H1 (cell line): ENCODE measurements at regions not wholly inside any gene's neighbourhood (a gene's known extent, or its start where the extent isn't known, plus 50 kb on each side); places are given as distances from the start of the nearest gene placed in this dataset.

ENCODE experiments used
- CTCF ChIA-PET: fragments of 300-600 bp; sonication (Branson Sonifier 250); formaldehyde crosslinking; loops from one replicate; lab custom pipeline; 2021; ENCODE audit not compliant: partially characterized antibody; lab: Charles Lee
- POLR2A ChIA-PET: fragments of 300-600 bp; sonication (Branson Sonifier 250); formaldehyde crosslinking; loops from one replicate; lab custom pipeline; 2021; ENCODE audit warnings: inconsistent platforms; ENCODE audit not compliant: partially characterized antibody; lab: Charles Lee
- DNase-seq, 2 experiments: peaks; one replicate each; pipeline versions ENCODE4 v3.0.0 to v3.0.0-alpha.2; 2010 to 2022; ENCODE audit warnings: low spot score in 2 of 2, low read depth in 1 of 2, mixed read lengths in 1 of 2
- FAIRE-seq: peaks from 2 replicates; lab custom pipeline; 2011; peaks lifted over from hg19 to GRCh38; lab: Jason Lieb, UNC
- H2AFZ ChIP-seq: 2 replicates; pipeline ENCODE4 v1.8.1; 2012; ENCODE audit warnings: low read length, inconsistent platforms
- H2AK5ac ChIP-seq: 2 replicates; pipeline ENCODE4 v1.6.1; 2013; ENCODE audit warnings: low read depth, low read length
- H2BK120ac ChIP-seq: replicated peaks from 2 replicates; pipeline ENCODE3; 2013; ENCODE audit warnings: low read depth, low read length, inconsistent platforms
- H2BK12ac ChIP-seq: 2 replicates; pipeline ENCODE4 v1.6.1; 2013; ENCODE audit warnings: low read depth, low read length
- H2BK15ac ChIP-seq: 2 replicates; pipeline ENCODE4 v1.6.1; 2013; ENCODE audit warnings: low read length
- H2BK20ac ChIP-seq: 2 replicates; pipeline ENCODE4 v1.6.1; 2013; ENCODE audit warnings: low read length
- H2BK5ac ChIP-seq: 2 replicates; pipeline ENCODE4 v1.6.1; 2013; ENCODE audit warnings: low read depth, low read length
- H3K14ac ChIP-seq: 2 replicates; pipeline ENCODE4 v1.6.1; 2013; ENCODE audit warnings: inconsistent platforms; ENCODE audit not compliant: insufficient read length
- H3K18ac ChIP-seq: 2 replicates; pipeline ENCODE4 v1.6.1; 2013; ENCODE audit warnings: low read length; ENCODE audit errors: extremely low read depth
- H3K23ac ChIP-seq: 2 replicates; pipeline ENCODE4 v1.6.1; 2013; ENCODE audit warnings: inconsistent platforms; ENCODE audit not compliant: insufficient read length
- H3K23me2 ChIP-seq: 2 replicates; pipeline ENCODE4 v1.6.1; 2013; ENCODE audit warnings: low read depth, low read length
- H3K27ac ChIP-seq: 2 replicates; pipeline ENCODE4 v1.6.1; 2011; ENCODE audit warnings: low read depth, low read length, inconsistent platforms
- H3K27me3 ChIP-seq, 4 experiments: replicated peaks in 1 of 4; 1 replicate in 1 of 4; 2 replicates in 3 of 4; pipeline versions ENCODE4 v1.6.1 to v1.8.1; 2011 to 2013; ENCODE audit warnings: low read length in 3 of 4, mild to moderate bottlenecking in 3 of 4, inconsistent platforms in 2 of 4, mixed read lengths in 2 of 4, moderate library complexity in 1 of 4; ENCODE audit not compliant: control insufficient read depth in 3 of 4, insufficient read depth in 3 of 4; ENCODE audit errors: extremely low read depth in 1 of 4
- H3K36me3 ChIP-seq, 4 experiments: 2 replicates each; pipeline versions ENCODE4 v1.6.1 to v1.8.1; 2011 to 2013; ENCODE audit warnings: mild to moderate bottlenecking in 4 of 4, low read length in 3 of 4, moderate library complexity in 2 of 4, control low read depth in 1 of 4, inconsistent platforms in 1 of 4; ENCODE audit not compliant: insufficient read depth in 4 of 4, control insufficient read depth in 2 of 4
- H3K4ac ChIP-seq: replicated peaks from 2 replicates; pipeline ENCODE3; 2013; ENCODE audit warnings: low read length, low read depth, mixed read lengths, inconsistent platforms; ENCODE audit not compliant: insufficient read length
- H3K4me1 ChIP-seq, 4 experiments: replicated peaks in 1 of 4; 1 replicate in 1 of 4; 2 replicates in 3 of 4; pipeline versions ENCODE4 v1.6.1 to v1.8.1; 2011 to 2013; ENCODE audit warnings: low read length in 3 of 4, inconsistent platforms in 2 of 4, mixed read lengths in 1 of 4; ENCODE audit not compliant: insufficient read depth in 4 of 4, control insufficient read depth in 3 of 4
- H3K4me2 ChIP-seq, 2 experiments: 2 replicates each; pipeline versions ENCODE4 v1.6.1 to v1.8.1; 2011 to 2013; ENCODE audit warnings: low read depth in 2 of 2, low read length in 2 of 2, control low read depth in 1 of 2, inconsistent platforms in 1 of 2, mild to moderate bottlenecking in 1 of 2; ENCODE audit not compliant: insufficient read depth in 1 of 2
- H3K4me3 ChIP-seq, 4 experiments: fragments of 200-600, 300-600 bp in 1 of 4; sonication (generic), shearing (Covaris generic), sonication (Bioruptor Twin) in 1 of 4; 2 replicates each; pipeline versions ENCODE4 v1.5.1 to v1.8.1; 2011 to 2016; ENCODE audit warnings: low read length in 4 of 4, low read depth in 3 of 4, control low read depth in 2 of 4, inconsistent platforms in 2 of 4, mild to moderate bottlenecking in 2 of 4, mixed read lengths in 1 of 4, moderate library complexity in 1 of 4; ENCODE audit not compliant: insufficient read depth in 2 of 4; ENCODE audit errors: extremely low read depth in 1 of 4
- H3K56ac ChIP-seq: replicated peaks from 2 replicates; pipeline ENCODE3; 2013; ENCODE audit warnings: low read depth, mild to moderate bottlenecking, mixed read lengths, low read length, inconsistent platforms; ENCODE audit not compliant: insufficient read length
- H3K79me1 ChIP-seq: 2 replicates; pipeline ENCODE4 v1.6.1; 2013; ENCODE audit warnings: low read depth, low read length, control low read depth
- H3K79me2 ChIP-seq, 2 experiments: 2 replicates each; pipeline versions ENCODE4 v1.6.1 to v1.8.1; 2012 to 2013; ENCODE audit warnings: low read length in 2 of 2, mild to moderate bottlenecking in 2 of 2, inconsistent platforms in 1 of 2; ENCODE audit not compliant: insufficient read depth in 2 of 2, control insufficient read depth in 1 of 2
- H3K9ac ChIP-seq, 4 experiments: replicated peaks in 1 of 4; 1 replicate in 1 of 4; 2 replicates in 3 of 4; pipeline versions ENCODE4 v1.6.1 to v1.8.1; 2011 to 2013; ENCODE audit warnings: low read depth in 3 of 4, low read length in 3 of 4, control low read depth in 2 of 4, mild to moderate bottlenecking in 2 of 4, moderate library complexity in 2 of 4, inconsistent platforms in 1 of 4; ENCODE audit errors: extremely low read depth in 1 of 4
- H3K9me3 ChIP-seq, 2 experiments: 2 replicates each; pipeline versions ENCODE4 v1.6.1 to v1.8.1; 2012 to 2013; ENCODE audit warnings: mild to moderate bottlenecking in 2 of 2, moderate library complexity in 2 of 2, control low read depth in 1 of 2, inconsistent platforms in 1 of 2, low read depth in 1 of 2, low read length in 1 of 2, mixed read lengths in 1 of 2; ENCODE audit not compliant: insufficient read depth in 2 of 2
- H4K20me1 ChIP-seq, 2 experiments: replicated peaks in 1 of 2; 2 replicates each; pipeline versions ENCODE3 to v1.8.1; 2011 to 2013; ENCODE audit warnings: inconsistent platforms in 2 of 2, low read length in 2 of 2, mild to moderate bottlenecking in 1 of 2; ENCODE audit not compliant: insufficient read depth in 2 of 2, control insufficient read depth in 1 of 2
- H4K5ac ChIP-seq: 2 replicates; pipeline ENCODE4 v1.6.1; 2013; ENCODE audit warnings: low read length, low read depth, mixed read lengths, inconsistent platforms; ENCODE audit not compliant: insufficient read length
- H4K8ac ChIP-seq: 2 replicates; pipeline ENCODE4 v1.8.0; 2013; ENCODE audit warnings: mild to moderate bottlenecking, moderate library complexity, low read length, inconsistent platforms; ENCODE audit not compliant: insufficient read depth; ENCODE audit errors: extremely low read depth
- H4K91ac ChIP-seq: replicated peaks from 2 replicates; pipeline ENCODE3; 2013; ENCODE audit warnings: low read length, mixed read lengths, inconsistent platforms; ENCODE audit not compliant: insufficient read length
- ASH2L ChIP-seq: fragments of 200-600, 300-600 bp; sonication (generic); IDR thresholded peaks from one replicate; pipeline ENCODE4 v1.7.1; 2017; ENCODE audit warnings: low read length
- BACH1 ChIP-seq: IDR thresholded peaks from 2 replicates; pipeline ENCODE4 v1.6.1; 2012; ENCODE audit warnings: low read length, improper control_type of control experiment
- EP300 ChIP-seq, 2 experiments: IDR thresholded peaks; 1 replicate in 1 of 2; 2 replicates in 1 of 2; pipeline ENCODE4 v1.6.1; 2011 to 2012; ENCODE audit warnings: low read depth in 2 of 2, low read length in 2 of 2, mild to moderate bottlenecking in 2 of 2, borderline replicate concordance in 1 of 2, inconsistent platforms in 1 of 2, moderate library complexity in 1 of 2
- HDAC6 ChIP-seq: IDR thresholded peaks from one replicate; pipeline ENCODE4 v1.7.1; 2012; ENCODE audit warnings: low read depth, mild to moderate bottlenecking, inconsistent platforms, low read length, moderate library complexity
- KDM1A ChIP-seq: fragments of 200-600, 300-600 bp; sonication (generic); IDR thresholded peaks from 2 replicates; pipeline ENCODE4 v1.7.1; 2016; ENCODE audit warnings: mild to moderate bottlenecking, low read length, borderline replicate concordance
- SP1 ChIP-seq: IDR thresholded peaks from 2 replicates; pipeline ENCODE4 v1.6.1; 2011; ENCODE audit warnings: low read depth, low read length
- SUZ12 ChIP-seq: fragments of 200-600 bp; sonication (generic); IDR thresholded peaks from 2 replicates; pipeline ENCODE4 v1.6.1; 2012; ENCODE audit warnings: mild to moderate bottlenecking, inconsistent platforms, low read length, moderate library complexity, mixed read lengths
- WGBS, 2 experiments: shearing (Covaris generic) in 1 of 2; methylation state at CpG; one replicate each; pipeline versions ENCODE4 v1.1.6 to v1.1.7; 2013 to 2015; ENCODE audit warnings: low lambda C conversion rate in 2 of 2, mixed read lengths in 2 of 2, inconsistent platforms in 1 of 2, low coverage in 1 of 2, missing lambda C conversion rate in 1 of 2; ENCODE audit not compliant: insufficient replicate concordance in 2 of 2, insufficient coverage in 1 of 2, insufficient read length in 1 of 2; ENCODE audit errors: extremely low coverage in 1 of 2, missing lambda C conversion rate in 1 of 2; 5-methylcytosine and 5-hydroxymethylcytosine counted together

- Histone ChIP-seq H3K4me3 (no peak overlapping the region), H3K79me1 (no peaks in the 10 kb centered on the region), H4K5ac (no peak overlapping the region), H3K56ac (no peak overlapping the region), H2BK12ac (no peak overlapping the region), H2AK5ac (no peak overlapping the region), H3K23me2 (no peaks in the 10 kb centered on the region), H4K8ac (no peak overlapping the region; the same call in 1 of the 2 replicates), H3K36me3 (no peaks in the 10 kb centered on the region), H3K9me3 (no peaks in the 10 kb centered on the region; a peak in 1 of 4 replicates), H2BK15ac (no peak overlapping the region), H3K18ac (no peak overlapping the region), H3K23ac (no peak overlapping the region), H3K4ac (no peak overlapping the region), H2BK120ac (no peak overlapping the region), H3K27me3 (no peaks in the 10 kb centered on the region; a peak in 1 of 7 replicates), H3K27ac (no peak overlapping the region), H3K14ac (no peak overlapping the region), H2BK20ac (no peak overlapping the region), H4K20me1 (no peaks in the 10 kb centered on the region), H2AFZ (no peak overlapping the region), H3K4me1 (no peaks in the 10 kb centered on the region), H4K91ac (no peak overlapping the region), H2BK5ac (no peak overlapping the region), H3K79me2 (no peaks in the 10 kb centered on the region), H3K9ac (no peak overlapping the region), H3K4me2 (no peak overlapping the region)
- TF ChIP-seq SUZ12, result no peak
- TF ChIP-seq BACH1, result no peak
- no peak for TF ChIP-seq ASH2L
- TF ChIP-seq SP1, result no peak
- no peak for TF ChIP-seq KDM1A
- TF ChIP-seq HDAC6, result no peak
- TF ChIP-seq EP300 (IDR thresholded peaks at IDR 0.05; ENCODE audit: borderline replicate concordance in 1 of 2, low read depth in 2 of 2, low read length in 2 of 2), result no peak
- DNase-seq (no peak), FAIRE-seq (no peak)
- ChIA-PET CTCF (interaction anchor here (0.6 to 5.1 kb wide), 26 partner anchors 10 to 232 kb away, joined by 3 to 49 read pairs (median 4); partner anchors contain the start of gene SLCO4A1), POLR2A (interaction anchor here (0.7 to 3.3 kb wide), 2 partner anchors 15 to 87 kb away, joined by 3 to 9 read pairs; no protein-coding TSS in a partner anchor)
- WGBS, 2 experiments, result 85% methylated on average over 24 of the region's 25 CpGs; no CpG with 5 or more reads in 1 of the 2 experiments
Observed at GRCh38 chr20:62539198-62540045, 63.6 kb upstream of the GATA5 start.
